Nephron progenitor cell (in vitro differentiated cells): ENCODE measurements at regions not wholly inside any gene's neighbourhood (a gene's known extent, or its start where the extent isn't known, plus 50 kb on each side); places are given as distances from the start of the nearest gene placed in this dataset.

Experiments used
- DNase-seq: peaks from one replicate; pipeline ENCODE4 v3.0.0; 2021
- H3K27ac Mint-ChIP-seq: 2 replicates; pipeline ENCODE4 v1.8.0; 2021; ENCODE audit warnings: mild to moderate bottlenecking, moderate library complexity, mixed read lengths
- H3K27me3 Mint-ChIP-seq: 2 replicates; pipeline ENCODE4 v1.8.0; 2021; ENCODE audit warnings: mild to moderate bottlenecking, low read depth, mixed read lengths; ENCODE audit not compliant: poor library complexity
- H3K36me3 Mint-ChIP-seq: 2 replicates; pipeline ENCODE4 v1.8.0; 2021; ENCODE audit warnings: low read depth, mixed read lengths
- H3K4me1 Mint-ChIP-seq: 2 replicates; pipeline ENCODE4 v1.8.0; 2021; ENCODE audit warnings: mixed read lengths
- H3K4me3 Mint-ChIP-seq: 2 replicates; pipeline ENCODE4 v1.8.0; 2021; ENCODE audit warnings: mild to moderate bottlenecking, moderate library complexity, mixed read lengths
- H3K9me3 Mint-ChIP-seq: 2 replicates; pipeline ENCODE4 v1.8.0; 2021; ENCODE audit warnings: mild to moderate bottlenecking, moderate library complexity, mixed read lengths
- CTCF ChIP-seq: fragments of 200-600 bp; sonication (generic); IDR thresholded peaks from 2 replicates; pipeline ENCODE4 v1.5.0; 2021; ENCODE audit warnings: antibody characterized with exemption

DNA sequence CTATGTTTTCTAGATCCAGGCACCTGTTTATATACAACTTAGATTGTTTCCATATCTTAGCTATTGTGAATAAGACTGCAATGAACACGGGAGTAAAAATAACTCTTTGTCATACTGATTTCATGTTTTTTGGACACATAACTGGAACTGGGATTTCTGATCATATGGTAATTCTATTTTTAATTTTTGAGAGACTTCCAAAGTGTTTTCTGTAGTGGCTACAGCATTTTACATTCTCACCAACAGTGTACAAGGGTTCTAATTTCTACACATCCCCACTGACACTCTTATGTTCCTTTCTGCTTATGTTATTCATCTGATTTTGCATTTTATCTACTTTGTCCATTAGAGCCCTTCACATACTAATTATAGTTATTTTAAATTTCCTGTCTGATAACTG, 1152.9 kb downstream of the SLITRK1 start:
- Mint-ChIP-seq H3K9me3 (no peaks in the 10 kb centered on the region), H3K4me1 (no peaks in the 10 kb centered on the region), H3K36me3 (no peaks in the 10 kb centered on the region), H3K27ac (no peak overlapping the region), H3K4me3 (no peak overlapping the region), H3K27me3 (no peaks in the 10 kb centered on the region)
- TF ChIP-seq CTCF = no peak
- no peak for DNase-seq

DNA sequence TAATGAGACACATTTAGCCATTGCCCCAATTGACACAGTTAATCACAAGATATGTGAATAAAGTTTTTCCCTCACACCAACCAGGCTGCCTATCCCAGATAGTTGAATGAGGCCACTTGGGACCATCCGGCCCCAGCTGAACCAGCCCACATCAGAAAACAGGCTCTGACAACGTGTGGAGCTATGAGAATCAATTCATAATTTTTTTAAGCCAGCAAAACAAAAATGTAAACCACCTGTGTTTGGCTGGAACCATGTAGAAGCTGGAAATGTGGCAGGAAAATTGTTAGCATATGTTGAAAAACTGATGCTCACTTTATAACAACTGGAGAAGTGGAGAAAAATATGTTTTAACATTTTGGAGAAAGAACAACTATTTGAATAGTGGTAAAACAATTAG, 1161.3 kb downstream of the SLITRK1 start:
- H3K4me1 Mint-ChIP-seq = no peaks in the 10 kb centered on the region
- no peak for TF ChIP-seq CTCF
- no peak overlapping the region for H3K27ac Mint-ChIP-seq
- H3K27me3 Mint-ChIP-seq = no peaks in the 10 kb centered on the region
- H3K9me3 Mint-ChIP-seq = no peaks in the 10 kb centered on the region
- no peak for DNase-seq
- H3K4me3 Mint-ChIP-seq = no peak overlapping the region
- H3K36me3 Mint-ChIP-seq = no peaks in the 10 kb centered on the region

- no peak overlapping the region for H3K4me3 Mint-ChIP-seq
- no peak for DNase-seq
- no peaks in the 10 kb centered on the region for H3K4me1 Mint-ChIP-seq
- no peak overlapping the region for H3K27ac Mint-ChIP-seq
- no peaks in the 10 kb centered on the region for H3K36me3 Mint-ChIP-seq
- no peak for TF ChIP-seq CTCF
- H3K27me3 Mint-ChIP-seq = no peaks in the 10 kb centered on the region
- H3K9me3 Mint-ChIP-seq = no peaks in the 10 kb centered on the region
Measured at GRCh38 chr13:82719987-82720386, 1162.3 kb downstream of the SLITRK1 start.

DNA sequence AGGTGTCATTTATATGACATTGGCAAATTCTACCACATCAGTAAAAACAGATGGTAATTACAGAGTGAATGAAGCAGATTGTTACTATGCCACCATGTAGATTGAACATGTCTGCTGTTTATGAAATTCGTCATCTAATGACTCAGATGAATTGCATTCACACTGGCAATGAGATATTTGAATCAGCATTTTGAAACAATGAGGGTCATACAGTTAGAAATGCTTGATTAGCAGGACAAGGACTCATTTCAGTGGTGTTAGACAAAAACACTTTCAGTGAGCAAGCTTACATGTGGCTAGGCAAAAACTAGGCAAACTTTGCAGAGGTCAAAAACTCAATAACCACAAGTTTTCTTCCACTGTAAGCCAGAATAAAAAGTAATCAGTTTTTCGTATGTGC, 1165.0 kb downstream of the SLITRK1 start:
- H3K27me3 Mint-ChIP-seq = no peaks in the 10 kb centered on the region
- no peaks in the 10 kb centered on the region for H3K9me3 Mint-ChIP-seq
- no peak for DNase-seq
- H3K4me3 Mint-ChIP-seq = no peak overlapping the region
- no peaks in the 10 kb centered on the region for H3K4me1 Mint-ChIP-seq
- H3K27ac Mint-ChIP-seq = no peak overlapping the region
- no peaks in the 10 kb centered on the region for H3K36me3 Mint-ChIP-seq
- no peak for TF ChIP-seq CTCF

DNA sequence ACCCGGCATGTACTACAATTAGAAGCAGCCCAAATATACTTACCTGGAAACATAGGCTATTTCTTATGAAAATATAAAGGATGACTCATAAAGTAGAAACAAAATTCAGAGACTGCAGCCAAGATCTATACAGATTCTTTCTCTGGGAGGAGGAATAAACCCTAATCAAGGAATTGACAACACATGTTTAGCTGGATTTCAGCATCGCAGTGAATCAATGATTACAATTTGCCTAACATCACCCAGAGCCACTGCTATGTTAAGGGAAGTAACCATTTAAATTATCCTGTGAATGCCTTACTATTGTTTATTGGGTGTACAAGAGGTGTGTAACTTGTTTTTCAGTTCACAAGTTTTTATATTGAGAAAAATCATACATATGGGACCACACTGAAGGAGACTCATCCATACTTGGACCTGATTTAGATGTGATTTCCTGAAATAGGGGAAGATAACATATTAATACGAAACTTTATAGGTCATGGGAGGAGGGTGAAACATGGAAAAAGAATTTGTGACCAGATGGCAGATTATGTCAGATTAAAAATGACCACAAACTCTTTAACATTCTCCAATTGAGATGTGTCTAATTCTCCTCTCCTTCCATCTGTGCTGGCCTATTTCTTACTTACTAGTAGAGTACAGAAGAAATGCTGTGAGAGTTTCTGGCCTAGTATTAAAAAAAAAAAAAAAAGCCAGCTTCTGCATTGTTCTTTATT, 1168.4 kb downstream of the SLITRK1 start:
- H3K27ac Mint-ChIP-seq = no peak overlapping the region
- no peaks in the 10 kb centered on the region for H3K36me3 Mint-ChIP-seq
- H3K9me3 Mint-ChIP-seq = no peaks in the 10 kb centered on the region
- TF ChIP-seq CTCF = no peak
- no peaks in the 10 kb centered on the region for H3K27me3 Mint-ChIP-seq
- no peaks in the 10 kb centered on the region for H3K4me1 Mint-ChIP-seq
- H3K4me3 Mint-ChIP-seq = no peak overlapping the region
- DNase-seq = no peak

- no peak overlapping the region for H3K4me3 Mint-ChIP-seq
- no peaks in the 10 kb centered on the region for H3K9me3 Mint-ChIP-seq
- H3K27me3 Mint-ChIP-seq = no peaks in the 10 kb centered on the region
- H3K36me3 Mint-ChIP-seq = no peaks in the 10 kb centered on the region
- TF ChIP-seq CTCF = no peak
- no peak for DNase-seq
- no peak overlapping the region for H3K27ac Mint-ChIP-seq
- H3K4me1 Mint-ChIP-seq = no peaks in the 10 kb centered on the region
Measured at GRCh38 chr13:82702513-82702912, 1179.8 kb downstream of the SLITRK1 start.
